Right ventricle myocardium superior (tissue), 1 donor: ENCODE measurements at regions not wholly inside any gene's neighbourhood (a gene's known extent, or its start where the extent isn't known, plus 50 kb on each side); places are given as distances from the start of the nearest gene placed in this dataset.
"Not testable (repeated sequence)": the region's sequence is repeated elsewhere in the genome, so short reads cannot be mapped to it uniquely, and the experiment has no call there.

Source experiments
- ATAC-seq: fragments of 200-7000 bp; cut with Tn5 transposase; one replicate; pipeline ENCODE4 v1.9.1; 2020; ENCODE audit warnings: mild to moderate bottlenecking; ENCODE audit not compliant: poor library complexity
- DNase-seq: peaks from one replicate; pipeline ENCODE4 v3.0.0-alpha.2; 2020
- intact Hi-C: fragments of 100-400 bp; cut with DNase I; formaldehyde crosslinking; loops from one replicate; pipeline ENCODE4 v1.11.2; 2022
- donor health status: DM: no; HTN: yes; CAD: no; lungs with severe emphysema.

- DNase-seq: no peak
- intact Hi-C loops: no loop called here
- no peak for ATAC-seq
These were observed 50.9 kb upstream of the OSTN start for GRCh38 chr3:191148131-191148530.

DNA sequence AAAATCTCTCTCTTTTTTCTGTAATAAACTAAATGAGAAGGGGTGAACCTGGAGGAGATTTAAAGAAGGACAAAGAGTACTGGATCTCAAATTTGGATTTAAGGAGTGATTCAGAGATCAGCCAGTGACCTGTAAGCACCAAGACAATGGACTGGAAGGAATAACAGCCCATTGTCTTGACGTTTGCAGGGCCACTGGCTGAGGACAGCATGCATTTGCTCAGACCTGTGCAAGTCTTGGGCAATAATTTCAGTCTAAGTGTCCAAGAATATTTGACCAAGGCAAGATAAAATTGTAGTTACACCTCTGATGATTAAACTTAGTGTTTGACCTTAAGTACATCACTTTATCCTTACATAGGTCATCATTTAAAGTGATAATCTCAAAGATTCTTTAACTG, 55.8 kb upstream of the OSTN start:
- DNase-seq (no peak), ATAC-seq (no peak)
- intact Hi-C loops: no loop called here

GRCh38 chr3:191141728-191142127, 57.3 kb upstream of the OSTN start:
- DNase-seq (no peak), ATAC-seq (no peak)
- intact Hi-C loops: no loop called here

GRCh38 chr3:191139736-191140135, 59.3 kb upstream of the OSTN start:
- intact Hi-C loops: no loop called here
- ATAC-seq (no peak), DNase-seq (no peak)

- intact Hi-C loops: no loop called here
- no peak for DNase-seq
- no peak for ATAC-seq
These were observed 60.1 kb upstream of the OSTN start for GRCh38 chr3:191138937-191139336.

GRCh38 chr3:191137708-191138107, 61.3 kb upstream of the OSTN start:
- ATAC-seq: no peak
- intact Hi-C loops: no loop called here
- no peak for DNase-seq

DNA sequence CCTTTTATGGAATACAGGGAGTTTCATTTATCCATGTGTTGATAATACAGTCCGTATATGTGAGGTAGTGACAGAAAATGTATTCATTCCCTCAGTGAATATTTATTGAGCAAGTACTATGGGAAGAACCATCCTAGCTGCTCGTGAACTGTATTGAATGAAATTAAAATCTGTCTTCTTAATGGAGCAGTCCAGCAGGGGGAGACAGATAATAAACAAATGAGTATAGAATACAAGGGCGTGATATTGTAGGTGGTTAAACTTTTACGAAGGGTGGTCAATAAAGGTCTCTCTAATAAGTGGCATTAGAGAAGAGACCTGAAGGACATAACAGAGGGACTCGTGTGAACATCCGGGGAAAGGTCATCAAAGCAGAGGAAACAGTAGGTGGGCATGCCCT, 62.7 kb upstream of the OSTN start:
- ATAC-seq (no peak), DNase-seq (no peak)
- intact Hi-C loops: no loop called here

- intact Hi-C loops: no loop called here
- DNase-seq: no peak
These were observed 63.9 kb upstream of the OSTN start for GRCh38 chr3:191135175-191135574.

GRCh38 chr3:191133359-191133758, 65.7 kb upstream of the OSTN start:
- intact Hi-C loops: no loop called here
- no peak for DNase-seq

More at GRCh38 chr3:191135175-191135574, 63.9 kb upstream of the OSTN start:
- ATAC-seq: no peak

GRCh38 chr3:191131305-191131704, 67.7 kb upstream of the OSTN start:
- intact Hi-C loops: no loop called here
- ATAC-seq (no peak), DNase-seq (no peak)

More at GRCh38 chr3:191133359-191133758, 65.7 kb upstream of the OSTN start:
- no peak for ATAC-seq

GRCh38 chr3:191124891-191125290, 74.2 kb upstream of the OSTN start:
- intact Hi-C loops, DNase-seq, ATAC-seq: not testable (repeated sequence)

- DNase-seq: no peak
- intact Hi-C loops: no loop called here
- no peak for ATAC-seq
These were observed 75.1 kb upstream of the OSTN start for GRCh38 chr3:191123946-191124345.

DNA sequence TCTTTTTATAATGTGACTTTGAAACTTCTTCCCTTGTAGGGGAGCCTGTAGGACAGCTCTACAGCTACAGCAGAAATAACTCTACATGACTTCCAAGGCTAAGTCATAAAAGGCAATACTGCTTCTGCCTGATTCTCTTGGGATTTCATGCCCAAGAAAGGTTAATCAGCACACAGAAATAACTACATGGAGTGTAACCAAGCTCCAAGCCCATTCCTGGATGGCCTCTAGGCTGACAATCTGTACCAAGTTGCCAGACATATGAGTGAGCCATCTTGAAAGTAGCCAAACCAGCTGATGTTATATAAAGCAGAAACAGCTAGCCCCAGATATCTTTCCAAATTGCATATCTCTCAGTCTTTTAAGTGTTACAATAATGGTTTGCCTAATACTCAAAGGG, 75.8 kb upstream of the OSTN start:
- intact Hi-C loops: no loop called here
- DNase-seq (no peak), ATAC-seq (no peak)

DNA sequence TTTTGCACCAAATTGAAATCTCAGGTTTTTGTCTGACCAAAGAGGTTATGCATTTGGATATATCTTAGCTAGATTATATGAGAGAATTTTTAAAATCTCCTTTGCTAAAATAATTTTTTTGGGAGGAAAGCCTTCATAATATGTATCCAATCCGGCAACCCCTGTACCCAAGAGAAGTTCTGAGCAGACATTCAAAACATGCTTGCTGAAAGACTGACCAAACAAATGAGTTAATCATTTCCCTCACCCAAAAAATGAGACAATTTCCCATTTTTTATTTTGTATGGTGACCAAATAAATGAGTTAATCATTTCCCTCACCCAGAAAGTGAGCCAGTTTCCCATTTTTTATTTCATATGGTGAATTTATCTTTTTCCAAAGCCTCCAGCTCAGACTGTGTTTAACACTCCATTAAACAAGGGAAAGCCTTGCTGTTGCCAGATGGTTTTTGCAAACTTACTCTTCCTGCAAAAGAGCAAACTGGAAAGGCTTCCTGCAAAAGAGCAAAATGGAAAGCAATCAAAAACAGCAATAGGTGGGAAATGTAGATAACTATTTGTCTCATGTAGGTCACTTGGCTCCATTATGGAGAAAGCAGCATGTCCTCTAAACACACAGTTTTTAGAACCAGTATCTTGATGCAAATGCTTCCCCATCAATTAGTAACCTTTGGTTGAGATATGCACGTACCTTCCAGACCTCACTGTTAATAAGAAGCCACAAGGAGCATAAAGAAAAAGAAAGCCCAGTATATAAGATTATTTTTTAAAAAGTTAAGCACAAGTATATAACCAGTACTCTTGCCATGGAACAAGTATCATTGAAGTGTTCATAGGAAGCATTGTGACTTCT, 78.4 kb upstream of the OSTN start:
- DNase-seq: no peak
- no peak for ATAC-seq
- intact Hi-C loops: no loop called here

DNA sequence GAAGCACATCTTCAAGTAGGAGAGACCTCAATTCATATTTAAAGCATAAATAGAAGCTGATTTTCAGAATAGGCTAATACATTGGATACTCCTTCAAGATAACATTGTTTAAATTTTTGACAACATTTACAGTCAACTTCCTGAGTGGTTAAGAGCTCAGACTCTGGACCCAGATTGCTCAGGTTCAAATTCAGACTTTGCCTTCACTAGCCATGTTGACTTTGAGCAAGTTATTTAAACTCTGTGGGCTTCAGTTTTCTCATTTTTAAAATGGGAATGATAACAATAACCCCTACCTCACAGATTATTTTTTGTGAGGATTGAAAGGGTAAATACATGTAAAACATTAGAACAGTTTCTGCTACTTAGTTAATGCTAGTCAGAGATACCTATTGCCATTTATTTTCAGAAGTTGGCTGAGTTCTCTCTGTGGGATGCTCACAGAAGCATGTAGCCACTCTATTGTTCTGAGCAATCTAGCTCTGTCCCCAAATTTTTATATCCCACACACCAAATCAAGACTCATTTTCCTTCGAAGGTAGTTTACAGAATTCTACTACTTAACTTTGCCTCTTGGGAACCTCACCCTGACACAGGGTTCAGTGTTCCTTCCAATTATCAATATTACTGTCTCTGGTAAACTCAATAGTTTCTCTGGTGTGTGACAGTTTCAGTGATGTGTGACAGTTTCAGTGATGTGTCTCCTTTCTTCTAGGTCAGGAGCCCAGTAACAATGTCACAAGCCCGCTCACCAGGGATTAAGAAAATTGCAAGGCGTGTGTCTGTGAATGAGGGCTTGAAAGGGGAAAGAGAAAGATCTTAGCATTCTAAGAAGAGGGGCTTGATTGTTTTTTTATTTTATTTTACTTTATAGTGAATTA, 79.4 kb upstream of the OSTN start:
- ATAC-seq: no peak
- intact Hi-C loops: no loop called here
- no peak for DNase-seq

DNA sequence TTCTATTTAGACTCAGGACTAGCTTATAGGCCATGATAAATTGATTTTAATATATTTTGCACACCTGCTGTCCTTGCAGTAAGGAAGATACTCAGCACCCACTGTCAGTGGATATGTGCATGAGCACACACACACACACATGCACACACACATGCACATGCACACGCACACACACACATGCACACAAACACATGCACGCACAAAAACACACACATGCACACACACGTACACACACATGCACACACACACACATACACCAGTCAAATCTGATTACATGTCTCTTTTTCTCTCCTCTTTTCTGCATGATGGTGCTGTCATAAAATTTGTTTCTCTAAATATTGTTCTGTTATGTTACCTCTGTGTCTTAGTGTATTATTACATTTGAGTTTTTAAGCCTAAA, 87.3 kb upstream of the OSTN start:
- no peak for DNase-seq
- intact Hi-C loops: no loop called here
- no peak for ATAC-seq

- intact Hi-C loops: no loop called here
- DNase-seq (no peak), ATAC-seq (no peak)
These were observed 93.6 kb upstream of the OSTN start for GRCh38 chr3:191105418-191105817.

GRCh38 chr3:191100516-191100915, 98.5 kb upstream of the OSTN start:
- ATAC-seq: no peak

GRCh38 chr3:191094057-191094845, 104.8 kb upstream of the OSTN start:
- intact Hi-C loops: no loop called here
- DNase-seq (no peak), ATAC-seq (no peak)

More at GRCh38 chr3:191100516-191100915, 98.5 kb upstream of the OSTN start:
- DNase-seq: no peak
- intact Hi-C loops: no loop called here
